ENCODE measurements at regions not wholly inside any gene's neighbourhood (a gene's known extent, or its start where the extent isn't known, plus 50 kb on each side); places are given as distances from the start of the nearest gene placed in this dataset.
A peak's percentile ranks its signal among the peaks of the same experiment; 100 is the strongest.

DNA sequence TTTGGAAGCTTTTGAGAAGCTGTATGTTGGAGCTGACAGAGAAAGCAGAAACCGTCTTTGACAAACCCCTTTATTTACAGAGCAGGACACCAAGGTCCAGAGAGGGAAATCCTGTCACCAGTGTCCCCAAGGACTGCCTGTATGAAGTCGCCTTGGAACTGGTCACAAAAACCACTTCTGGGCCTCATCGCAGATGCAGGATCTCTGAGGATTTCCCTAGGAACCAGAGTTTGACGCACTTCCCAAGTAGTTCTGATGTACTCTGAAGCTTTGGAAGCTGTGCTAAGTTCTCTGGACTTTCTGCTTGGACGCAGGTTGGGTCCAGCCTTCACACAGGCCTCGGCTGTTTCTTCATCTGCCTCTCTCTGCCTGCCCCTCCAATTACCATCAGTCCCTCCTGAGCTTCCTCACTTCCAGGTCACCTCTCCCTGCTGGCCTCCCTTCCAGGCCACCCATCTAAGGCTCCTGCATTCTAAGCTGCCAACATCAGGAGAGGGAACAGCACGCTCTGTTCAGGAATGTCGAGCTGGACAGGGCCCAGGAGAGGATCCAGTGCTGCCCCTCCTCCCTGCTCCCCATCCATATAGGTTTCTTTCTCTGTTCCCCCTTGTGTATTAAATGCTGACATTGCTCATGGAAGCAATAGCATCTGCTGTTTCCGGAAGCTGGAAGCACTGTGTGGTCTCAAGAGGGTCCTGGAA lies 270.8 kb downstream of the OPA1 start:
- H3K9ac ChIP-seq (ENCODE audit: low read depth, low read length): no peak overlapping the region
- no peak overlapping the region for H3K4me3 ChIP-seq (ENCODE audit: low read depth, low read length)
- no peaks in the 10 kb centered on the region for H3K9me3 ChIP-seq (ENCODE audit: control insufficient read depth, insufficient read depth, low read length)
- peaks cover 20% of the 10 kb centered on the region for H3K27me3 ChIP-seq (ENCODE audit: control insufficient read depth, insufficient read depth, low read length)
- H3K36me3 ChIP-seq (ENCODE audit: control insufficient read depth, insufficient read depth, low read length): no peaks in the 10 kb centered on the region
- H3K4me1 ChIP-seq (ENCODE audit: control insufficient read depth, insufficient read depth, low read length): no peaks in the 10 kb centered on the region

DNA sequence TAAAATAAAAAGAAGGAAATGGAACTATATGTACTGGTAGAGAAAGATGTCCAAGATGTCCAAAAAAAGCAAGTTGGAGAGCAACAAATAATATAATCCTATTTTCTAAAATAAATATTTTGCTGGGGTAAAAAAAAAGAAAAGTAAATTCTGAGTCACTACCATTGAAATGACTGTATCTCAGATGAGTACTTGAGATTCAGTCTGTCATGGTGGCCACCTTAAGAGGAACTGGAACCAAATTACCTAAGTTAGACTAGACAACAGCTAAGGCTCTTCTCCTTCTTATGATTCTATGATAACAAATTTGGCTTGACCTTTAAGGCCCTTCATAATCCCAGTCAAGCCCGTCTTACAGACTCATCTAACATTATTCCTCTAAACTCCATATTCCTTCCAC lies 270.6 kb upstream of the HES1 start:
- Histone ChIP-seq H3K27me3 (ENCODE audit: control insufficient read depth, insufficient read depth, low read length) (peaks cover 29% of the 10 kb centered on the region), H3K4me3 (ENCODE audit: low read depth, low read length) (no peak overlapping the region), H3K4me1 (ENCODE audit: control insufficient read depth, insufficient read depth, low read length) (no peaks in the 10 kb centered on the region), H3K9me3 (ENCODE audit: control insufficient read depth, insufficient read depth, low read length) (no peaks in the 10 kb centered on the region), H3K9ac (ENCODE audit: low read depth, low read length) (no peak overlapping the region), H3K36me3 (ENCODE audit: control insufficient read depth, insufficient read depth, low read length) (no peaks in the 10 kb centered on the region)

GRCh38 chr3:193865896-193866480 lies 270.0 kb upstream of the HES1 start:
- H3K4me3 ChIP-seq (ENCODE audit: low read depth, low read length): no peak overlapping the region
- no peaks in the 10 kb centered on the region for H3K9me3 ChIP-seq (ENCODE audit: control insufficient read depth, insufficient read depth, low read length)
- H3K4me1 ChIP-seq (ENCODE audit: control insufficient read depth, insufficient read depth, low read length): no peaks in the 10 kb centered on the region
- peaks cover 36% of the 10 kb centered on the region for H3K27me3 ChIP-seq (ENCODE audit: control insufficient read depth, insufficient read depth, low read length)
- no peaks in the 10 kb centered on the region for H3K36me3 ChIP-seq (ENCODE audit: control insufficient read depth, insufficient read depth, low read length)
- no peak overlapping the region for H3K9ac ChIP-seq (ENCODE audit: low read depth, low read length)

DNA sequence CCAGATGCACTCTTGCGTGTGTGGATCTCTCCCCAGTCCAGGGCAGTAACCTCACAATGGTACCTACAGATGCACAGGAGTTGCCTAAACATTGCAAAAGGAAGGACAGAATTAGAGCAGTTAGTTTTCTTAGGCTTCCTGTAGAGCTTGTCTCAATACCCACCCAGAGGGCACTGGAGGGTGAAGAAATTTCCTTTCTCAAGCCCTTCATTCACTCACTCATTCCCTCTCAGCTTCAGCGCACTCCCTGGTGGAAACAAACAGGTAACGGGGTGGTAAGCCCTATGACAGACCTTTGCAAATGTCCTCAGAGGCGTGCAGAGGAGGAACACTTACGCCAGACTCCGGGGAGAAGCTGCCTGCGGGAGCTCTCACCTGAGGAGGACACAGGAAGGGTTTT lies 267.4 kb upstream of the HES1 start:
- no peak overlapping the region for H3K4me3 ChIP-seq (ENCODE audit: low read depth, low read length)
- no peaks in the 10 kb centered on the region for H3K4me1 ChIP-seq (ENCODE audit: control insufficient read depth, insufficient read depth, low read length)
- peaks cover 45% of the 10 kb centered on the region for H3K27me3 ChIP-seq (ENCODE audit: control insufficient read depth, insufficient read depth, low read length)
- no peak overlapping the region for H3K9ac ChIP-seq (ENCODE audit: low read depth, low read length)
- no peaks in the 10 kb centered on the region for H3K36me3 ChIP-seq (ENCODE audit: control insufficient read depth, insufficient read depth, low read length)
- H3K9me3 ChIP-seq (ENCODE audit: control insufficient read depth, insufficient read depth, low read length): no peaks in the 10 kb centered on the region

DNA sequence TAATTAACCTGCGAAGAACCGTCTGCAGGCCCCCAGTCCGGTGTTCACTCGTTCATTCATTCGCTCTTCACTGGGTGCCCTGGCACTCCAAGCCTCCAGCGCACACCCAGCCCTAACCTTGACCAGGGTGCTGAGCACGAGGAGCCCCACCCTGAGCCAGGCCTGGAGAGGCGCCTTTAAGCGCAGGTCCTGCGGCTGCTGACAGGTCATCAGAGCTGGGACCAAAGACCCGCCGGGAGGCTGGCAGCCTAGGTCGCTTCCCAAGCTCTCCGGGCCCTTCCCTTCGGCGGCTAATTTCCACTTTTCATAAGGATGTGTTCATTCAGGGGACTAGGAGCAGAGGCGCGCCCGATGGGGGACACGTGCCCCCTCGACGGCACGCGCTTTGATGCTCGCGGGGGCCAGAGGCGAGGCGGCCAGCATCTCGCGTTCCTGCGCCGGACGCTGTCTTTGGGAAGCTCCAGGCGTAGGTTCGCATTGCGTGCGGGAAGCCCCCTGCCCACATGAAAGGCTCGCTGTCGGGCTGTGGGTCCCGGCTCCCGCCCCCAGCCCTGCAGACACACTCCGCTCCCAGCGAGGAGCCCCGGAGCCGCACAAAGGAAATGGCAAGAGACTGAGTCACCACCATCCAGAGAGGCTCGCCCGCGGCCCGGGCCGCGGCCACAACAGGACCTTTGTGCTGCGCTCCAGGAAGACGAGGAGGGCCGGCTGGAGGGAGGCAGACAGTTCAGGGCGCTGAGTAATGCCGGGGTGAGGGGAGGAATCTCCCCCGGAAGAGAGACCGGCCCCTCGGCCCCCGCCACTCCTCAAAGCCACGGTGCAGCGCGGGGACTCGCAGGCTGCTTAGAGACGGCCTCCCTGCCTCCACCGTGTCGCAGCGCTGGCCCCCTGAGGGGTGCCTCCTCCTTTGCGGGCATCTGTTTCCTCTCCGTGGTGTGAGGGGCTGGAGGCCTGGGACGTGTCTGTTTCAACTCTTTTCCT lies 266.4 kb upstream of the HES1 start:
- Histone ChIP-seq H3K9me3 (ENCODE audit: control insufficient read depth, insufficient read depth, low read length) (no peaks in the 10 kb centered on the region), H3K9ac (ENCODE audit: low read depth, low read length) (no peak overlapping the region), H3K36me3 (ENCODE audit: control insufficient read depth, insufficient read depth, low read length) (no peaks in the 10 kb centered on the region), H3K4me1 (ENCODE audit: control insufficient read depth, insufficient read depth, low read length) (peaks cover 4% of the 10 kb centered on the region), H3K4me3 (ENCODE audit: low read depth, low read length) (peak overlapping the region; percentile 10), H3K27me3 (ENCODE audit: control insufficient read depth, insufficient read depth, low read length) (peaks cover 46% of the 10 kb centered on the region)

DNA sequence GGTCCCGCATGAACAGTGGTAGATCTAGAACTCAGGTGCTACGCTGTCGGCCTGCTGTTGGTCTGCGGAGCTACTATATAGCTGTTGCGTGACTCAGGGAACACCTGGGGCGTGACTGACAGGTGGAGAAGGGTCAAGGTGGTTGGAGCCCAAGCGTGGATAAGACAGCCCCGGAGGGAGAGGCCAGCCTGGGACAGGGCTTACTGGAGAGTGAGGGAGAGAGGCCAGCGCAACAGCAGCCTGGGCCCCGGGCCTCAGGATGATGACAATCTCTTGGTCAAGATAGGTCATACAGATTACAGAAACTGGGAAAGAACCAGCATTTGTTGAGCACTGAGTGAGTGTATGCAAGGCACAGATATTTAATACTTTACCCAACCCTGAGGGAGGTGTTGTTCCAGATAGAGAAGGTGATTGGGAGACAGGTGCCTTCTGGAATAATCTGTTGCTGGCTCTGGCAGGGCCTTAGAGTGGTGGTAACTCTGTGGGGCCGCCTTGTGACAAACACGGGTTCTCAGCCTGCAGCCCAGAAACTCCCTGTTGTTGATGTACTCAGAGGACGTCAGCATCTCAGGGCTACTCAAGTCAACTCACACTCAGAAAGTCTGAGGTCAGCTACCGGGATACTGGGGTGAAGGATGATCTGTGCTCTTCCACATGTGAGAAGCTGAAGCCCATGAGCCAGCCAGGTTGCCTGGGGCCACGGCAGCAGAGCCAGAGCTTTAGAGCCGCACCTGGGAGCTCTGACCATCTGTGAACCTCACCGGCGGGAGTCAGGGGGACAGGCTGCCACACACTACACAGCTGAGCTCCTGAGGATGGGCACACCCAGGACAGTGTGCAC lies 265.4 kb upstream of the HES1 start:
- Histone ChIP-seq H3K9me3 (ENCODE audit: control insufficient read depth, insufficient read depth, low read length) (no peaks in the 10 kb centered on the region), H3K36me3 (ENCODE audit: control insufficient read depth, insufficient read depth, low read length) (no peaks in the 10 kb centered on the region), H3K27me3 (ENCODE audit: control insufficient read depth, insufficient read depth, low read length) (peaks cover 46% of the 10 kb centered on the region), H3K4me1 (ENCODE audit: control insufficient read depth, insufficient read depth, low read length) (peaks cover 11% of the 10 kb centered on the region), H3K9ac (ENCODE audit: low read depth, low read length) (no peak overlapping the region), H3K4me3 (ENCODE audit: low read depth, low read length) (no peak overlapping the region)

- Histone ChIP-seq H3K4me3 (ENCODE audit: low read depth, low read length) (no peak overlapping the region), H3K27me3 (ENCODE audit: control insufficient read depth, insufficient read depth, low read length) (peaks cover 46% of the 10 kb centered on the region), H3K36me3 (ENCODE audit: control insufficient read depth, insufficient read depth, low read length) (no peaks in the 10 kb centered on the region), H3K9me3 (ENCODE audit: control insufficient read depth, insufficient read depth, low read length) (no peaks in the 10 kb centered on the region), H3K4me1 (ENCODE audit: control insufficient read depth, insufficient read depth, low read length) (peaks cover 12% of the 10 kb centered on the region), H3K9ac (ENCODE audit: low read depth, low read length) (no peak overlapping the region)
Observed at GRCh38 chr3:193871220-193871485, 264.8 kb upstream of the HES1 start.

DNA sequence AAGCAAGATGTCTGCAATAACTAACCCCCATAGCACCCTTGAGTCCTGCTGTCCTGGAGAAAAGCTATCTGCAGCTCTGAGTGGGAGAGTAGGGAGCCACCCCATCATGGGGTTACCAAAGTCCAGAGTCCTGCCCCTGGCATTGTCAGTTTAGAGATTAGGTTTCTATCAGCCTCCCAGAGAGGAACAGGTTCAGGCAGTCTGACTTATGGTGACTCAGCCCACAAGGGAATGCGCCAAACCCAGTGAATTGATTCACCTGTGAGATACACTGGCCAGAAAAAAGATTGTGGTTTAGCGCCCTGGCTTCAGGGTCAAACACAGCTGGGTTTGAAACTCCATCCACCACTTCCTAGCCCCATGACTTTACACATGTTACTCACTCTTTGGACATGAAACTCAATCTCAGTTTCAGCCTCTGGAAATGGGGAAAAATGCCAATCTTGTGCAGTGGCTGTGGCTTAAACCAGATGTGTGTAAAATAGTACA lies 263.6 kb upstream of the HES1 start:
- Histone ChIP-seq H3K4me1 (ENCODE audit: control insufficient read depth, insufficient read depth, low read length) (peaks cover 12% of the 10 kb centered on the region), H3K9ac (ENCODE audit: low read depth, low read length) (no peak overlapping the region), H3K4me3 (ENCODE audit: low read depth, low read length) (no peak overlapping the region), H3K27me3 (ENCODE audit: control insufficient read depth, insufficient read depth, low read length) (peaks cover 43% of the 10 kb centered on the region), H3K36me3 (ENCODE audit: control insufficient read depth, insufficient read depth, low read length) (no peaks in the 10 kb centered on the region), H3K9me3 (ENCODE audit: control insufficient read depth, insufficient read depth, low read length) (no peaks in the 10 kb centered on the region)

GRCh38 chr3:193873426-193874201 lies 262.3 kb upstream of the HES1 start:
- Histone ChIP-seq H3K9me3 (ENCODE audit: control insufficient read depth, insufficient read depth, low read length) (no peaks in the 10 kb centered on the region), H3K9ac (ENCODE audit: low read depth, low read length) (no peak overlapping the region), H3K36me3 (ENCODE audit: control insufficient read depth, insufficient read depth, low read length) (no peaks in the 10 kb centered on the region), H3K4me3 (ENCODE audit: low read depth, low read length) (no peak overlapping the region), H3K27me3 (ENCODE audit: control insufficient read depth, insufficient read depth, low read length) (peaks cover 31% of the 10 kb centered on the region), H3K4me1 (ENCODE audit: control insufficient read depth, insufficient read depth, low read length) (peaks cover 12% of the 10 kb centered on the region)

GRCh38 chr3:193874512-193874911 lies 261.4 kb upstream of the HES1 start:
- H3K4me1 ChIP-seq (ENCODE audit: control insufficient read depth, insufficient read depth, low read length): peaks cover 12% of the 10 kb centered on the region
- no peak overlapping the region for H3K9ac ChIP-seq (ENCODE audit: low read depth, low read length)
- H3K4me3 ChIP-seq (ENCODE audit: low read depth, low read length): no peak overlapping the region
- H3K9me3 ChIP-seq (ENCODE audit: control insufficient read depth, insufficient read depth, low read length): no peaks in the 10 kb centered on the region
- peaks cover 25% of the 10 kb centered on the region for H3K27me3 ChIP-seq (ENCODE audit: control insufficient read depth, insufficient read depth, low read length)
- H3K36me3 ChIP-seq (ENCODE audit: control insufficient read depth, insufficient read depth, low read length): no peaks in the 10 kb centered on the region
